ENCODE measurements at regions not wholly inside any gene's neighbourhood (a gene's known extent, or its start where the extent isn't known, plus 50 kb on each side); places are given as distances from the start of the nearest gene placed in this dataset.
"Not testable (repeated sequence)": the region's sequence is repeated elsewhere in the genome, so short reads cannot be mapped to it uniquely, and the experiment has no call there.

DNA sequence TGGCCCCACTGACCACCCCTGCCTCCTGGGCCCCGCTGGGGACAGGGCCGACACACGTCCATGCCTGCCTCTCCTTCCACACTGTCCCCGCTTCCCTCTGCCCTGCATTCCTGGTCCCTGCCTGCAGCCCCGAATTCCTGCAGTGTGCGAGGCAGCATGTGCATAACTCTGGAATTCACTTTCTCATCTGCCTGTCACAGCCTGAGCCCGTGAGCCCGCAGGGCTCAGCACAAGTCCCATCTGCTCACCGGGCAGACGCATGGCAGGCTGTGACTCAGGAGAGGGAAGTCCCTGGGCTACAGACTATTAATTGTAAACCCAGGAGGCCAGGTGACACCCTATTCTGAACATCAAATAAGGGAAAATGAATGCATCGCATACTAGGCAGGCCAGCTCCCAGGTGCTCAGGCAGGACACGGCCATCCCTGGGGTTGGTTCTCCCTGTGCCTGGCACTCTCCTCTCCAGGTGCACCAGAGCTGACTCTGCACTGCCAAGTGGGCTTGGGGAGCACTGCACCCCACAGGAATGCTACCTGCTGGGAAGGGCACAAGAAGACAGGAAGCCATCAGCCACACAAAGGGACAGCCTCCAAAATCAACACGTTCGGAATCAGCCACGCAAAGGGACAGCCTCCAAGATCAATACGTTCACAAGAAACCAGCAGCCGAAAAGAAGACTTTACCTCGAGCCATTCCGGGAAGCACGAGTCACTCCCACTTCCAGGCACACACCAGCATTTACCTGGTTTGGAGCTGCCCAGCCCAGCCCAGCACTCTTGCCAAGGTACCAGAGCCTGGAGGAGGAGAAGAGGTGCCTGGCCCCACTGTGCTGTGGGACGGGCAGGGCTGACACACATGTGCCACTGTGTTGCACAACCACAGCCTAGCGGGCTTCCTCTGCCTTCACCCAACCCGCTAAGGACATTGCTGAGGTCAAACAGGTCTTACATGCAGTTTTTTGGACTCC, 65.9 kb downstream of the DLL1 start:
- H3K27ac ChIP-seq (ENCODE audit: low read length), result no peak overlapping the region
- H3K4me3 ChIP-seq (ENCODE audit: low read length), result no peak overlapping the region
- no peaks in the 10 kb centered on the region; the same call in 1 of the 2 replicates for H3K27me3 ChIP-seq (ENCODE audit: insufficient read depth, low read length)
- H3K36me3 ChIP-seq (ENCODE audit: insufficient read depth, low read depth, low read length), result no peaks in the 10 kb centered on the region
- H3K4me1 ChIP-seq (ENCODE audit: insufficient read depth, low read length), result no peaks in the 10 kb centered on the region
- H3K9ac ChIP-seq (ENCODE audit: low read depth, low read length), result no peak overlapping the region
- no peaks in the 10 kb centered on the region for H3K9me3 ChIP-seq (ENCODE audit: insufficient read depth, low read depth, low read length)

DNA sequence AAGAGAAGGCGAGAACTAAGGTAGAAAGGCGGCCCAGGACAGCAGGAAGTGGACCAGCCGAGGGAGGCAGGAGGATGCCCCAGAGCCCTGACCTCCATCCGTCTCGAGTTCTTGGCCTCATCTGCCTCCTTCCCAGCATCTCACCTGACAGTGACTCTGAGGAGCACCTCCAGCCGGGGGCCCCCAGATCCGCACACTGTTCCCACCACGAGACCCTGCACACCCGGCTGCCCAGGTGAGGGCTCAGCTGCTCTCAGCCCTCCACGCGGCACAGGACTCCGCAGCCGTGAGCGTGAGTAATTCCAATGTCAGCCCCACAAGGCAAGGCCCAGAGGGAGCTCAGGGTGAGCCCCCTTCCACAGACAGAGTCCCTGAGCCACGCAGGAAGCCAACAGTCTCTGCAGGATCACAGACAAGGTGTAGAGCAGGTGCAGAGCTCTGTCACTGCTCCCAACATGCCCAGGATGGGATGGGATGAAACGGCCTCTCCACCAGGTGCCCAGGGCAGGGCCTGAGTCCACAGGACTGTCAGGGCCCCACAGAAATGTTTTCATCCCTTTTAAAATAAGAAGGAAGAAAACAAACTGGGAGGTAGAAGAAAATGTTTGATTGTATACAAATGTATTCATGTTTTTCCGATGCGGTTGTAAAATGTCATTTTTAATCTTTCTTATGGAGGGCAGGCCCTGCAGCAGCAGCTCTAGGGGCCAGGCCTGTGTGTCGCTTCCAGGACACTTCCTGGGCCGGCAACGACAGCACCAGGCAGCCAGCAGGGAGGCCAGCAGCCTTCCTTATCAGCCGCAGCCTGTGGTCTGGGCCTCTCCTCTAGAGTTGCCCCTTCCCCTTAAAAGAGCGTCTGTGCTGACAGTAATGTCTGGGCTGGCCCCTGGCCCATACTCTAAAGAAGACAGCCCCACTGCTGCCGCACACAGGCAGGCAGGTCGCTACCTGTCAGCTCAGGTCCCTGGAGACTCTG, 66.9 kb downstream of the DLL1 start:
- H3K4me3 ChIP-seq (ENCODE audit: low read length), result no peak overlapping the region
- no peak overlapping the region for H3K27ac ChIP-seq (ENCODE audit: low read length)
- no peaks in the 10 kb centered on the region for H3K36me3 ChIP-seq (ENCODE audit: insufficient read depth, low read depth, low read length)
- no peak overlapping the region for H3K9ac ChIP-seq (ENCODE audit: low read depth, low read length)
- no peaks in the 10 kb centered on the region for H3K4me1 ChIP-seq (ENCODE audit: insufficient read depth, low read length)
- no peaks in the 10 kb centered on the region; the same call in 1 of the 2 replicates for H3K27me3 ChIP-seq (ENCODE audit: insufficient read depth, low read length)
- H3K9me3 ChIP-seq (ENCODE audit: insufficient read depth, low read depth, low read length), result no peaks in the 10 kb centered on the region

DNA sequence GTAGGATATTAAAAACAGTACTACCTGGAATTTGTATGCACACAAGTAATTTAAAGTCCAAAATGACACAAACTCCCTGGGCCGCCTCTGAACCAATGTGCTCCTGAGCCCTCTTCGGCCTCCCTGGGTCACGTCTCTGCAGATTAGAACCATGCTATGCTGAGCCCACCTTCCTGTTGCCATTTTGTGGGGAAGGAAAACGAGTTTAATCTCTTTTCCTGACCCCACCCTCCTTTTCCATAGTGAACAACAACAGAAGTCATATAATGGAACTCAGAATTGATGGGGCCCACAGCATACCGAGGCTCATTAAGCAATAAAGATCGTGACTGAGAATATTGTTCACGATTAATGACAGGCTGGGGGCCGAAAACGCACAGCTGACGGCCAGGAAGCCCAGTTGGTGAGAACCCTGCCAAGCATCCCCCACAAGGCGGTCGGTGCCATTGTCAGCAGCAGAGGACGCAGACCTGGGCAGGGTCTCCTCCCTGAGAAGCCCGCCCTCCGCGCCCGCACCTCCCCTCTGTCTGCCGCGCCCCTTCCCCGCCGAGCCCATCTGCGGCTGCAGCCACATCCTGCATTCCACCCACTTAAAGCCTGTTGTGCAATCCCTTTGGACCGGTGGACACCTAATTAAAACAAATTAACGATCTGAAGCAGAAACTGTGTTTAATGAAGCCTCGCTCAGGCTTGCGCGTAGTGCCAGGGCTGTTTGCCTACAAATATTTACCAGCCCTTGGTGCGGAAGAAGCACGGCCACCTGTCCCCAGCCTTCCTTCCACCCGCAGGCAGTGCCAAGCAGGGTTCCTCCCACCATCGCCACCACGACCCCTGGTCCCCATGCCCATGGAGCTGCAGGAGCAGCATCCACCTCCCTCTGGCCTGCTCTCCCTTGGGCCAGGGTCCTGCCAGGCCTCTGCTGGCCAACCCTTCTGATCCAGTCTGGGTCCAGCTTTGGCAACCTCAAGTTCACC, 68.1 kb downstream of the DLL1 start:
- Histone ChIP-seq H3K9me3 (ENCODE audit: insufficient read depth, low read depth, low read length) (no peaks in the 10 kb centered on the region), H3K27me3 (ENCODE audit: insufficient read depth, low read length) (no peaks in the 10 kb centered on the region), H3K36me3 (ENCODE audit: insufficient read depth, low read depth, low read length) (no peaks in the 10 kb centered on the region), H3K4me1 (ENCODE audit: insufficient read depth, low read length) (no peaks in the 10 kb centered on the region), H3K9ac (ENCODE audit: low read depth, low read length) (no peak overlapping the region), H3K27ac (ENCODE audit: low read length) (no peak overlapping the region), H3K4me3 (ENCODE audit: low read length) (no peak overlapping the region)

DNA sequence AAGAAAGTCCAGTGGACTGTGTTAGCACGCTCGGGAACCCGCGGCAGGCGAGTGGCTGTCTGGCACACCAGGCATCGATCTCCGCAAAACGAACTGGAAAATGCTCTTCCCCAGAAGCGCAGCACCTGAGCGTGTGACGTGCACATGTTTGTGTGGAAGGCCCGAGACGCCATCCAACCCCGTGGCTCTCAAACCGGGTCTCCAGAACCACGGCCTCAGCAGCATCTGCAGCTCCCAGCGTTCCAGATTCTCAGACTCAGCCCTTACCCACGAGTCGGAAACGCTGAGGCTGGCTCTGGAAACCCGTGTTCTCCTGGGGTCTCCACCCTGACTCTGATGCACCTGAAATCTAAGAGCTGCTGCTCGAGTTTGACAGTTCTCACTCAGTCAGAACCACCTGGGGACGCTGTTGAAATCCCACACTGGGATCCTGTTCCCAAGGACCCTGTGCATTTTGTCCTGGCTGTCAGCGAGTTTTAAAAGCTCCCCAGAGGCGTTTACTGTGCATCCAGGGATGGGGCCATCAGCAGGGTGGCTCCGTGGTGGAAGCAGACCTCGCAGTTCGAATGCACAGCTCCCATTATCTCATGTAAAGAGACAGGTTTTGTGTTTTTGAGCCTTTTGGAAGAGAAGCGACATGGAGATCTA, 69.0 kb downstream of the DLL1 start:
- no peak overlapping the region for H3K4me3 ChIP-seq (ENCODE audit: low read length)
- H3K27ac ChIP-seq (ENCODE audit: low read length), result no peak overlapping the region
- H3K9ac ChIP-seq (ENCODE audit: low read depth, low read length), result no peak overlapping the region
- no peaks in the 10 kb centered on the region for H3K36me3 ChIP-seq (ENCODE audit: insufficient read depth, low read depth, low read length)
- H3K9me3 ChIP-seq (ENCODE audit: insufficient read depth, low read depth, low read length), result no peaks in the 10 kb centered on the region
- H3K27me3 ChIP-seq (ENCODE audit: insufficient read depth, low read length), result no peaks in the 10 kb centered on the region
- H3K4me1 ChIP-seq (ENCODE audit: insufficient read depth, low read length), result no peaks in the 10 kb centered on the region

DNA sequence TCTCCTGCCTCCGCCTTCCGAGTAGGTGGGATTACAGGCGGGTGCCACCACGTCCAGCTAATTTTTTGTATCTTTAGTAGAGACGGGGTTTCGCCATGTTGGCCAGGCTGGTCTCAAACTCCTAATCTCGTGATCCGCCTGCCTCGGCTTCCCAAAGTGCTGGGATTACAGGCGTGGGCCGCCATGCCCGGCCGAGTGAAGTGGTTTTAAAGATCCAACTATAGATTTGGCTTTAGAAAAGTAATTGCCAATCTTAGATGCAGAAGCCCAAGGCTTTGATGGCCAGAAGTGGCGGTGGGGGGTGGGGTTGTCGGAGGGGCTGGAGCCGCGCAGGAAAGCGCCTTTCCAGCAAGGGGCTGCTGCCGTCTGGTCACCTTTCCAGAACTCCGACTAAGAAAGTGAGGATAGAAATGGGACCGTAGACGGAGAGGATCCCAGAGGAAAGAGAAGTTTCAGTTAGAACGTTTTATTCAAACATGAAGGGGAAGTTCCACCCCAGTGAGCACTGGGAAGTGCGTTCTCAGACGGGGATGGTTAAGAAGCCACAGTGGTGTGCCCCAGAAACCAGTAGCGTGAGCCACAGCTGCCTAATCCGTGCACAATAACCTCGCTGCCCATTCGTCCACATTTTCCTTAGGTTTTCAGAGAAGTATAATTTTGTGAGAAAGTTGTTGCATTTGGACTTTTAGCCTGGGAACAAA, 69.7 kb downstream of the DLL1 start:
- H3K9ac ChIP-seq (ENCODE audit: low read depth, low read length), result no peak overlapping the region
- H3K36me3 ChIP-seq (ENCODE audit: insufficient read depth, low read depth, low read length), result no peaks in the 10 kb centered on the region
- H3K4me1 ChIP-seq (ENCODE audit: insufficient read depth, low read length), result no peaks in the 10 kb centered on the region
- no peaks in the 10 kb centered on the region for H3K9me3 ChIP-seq (ENCODE audit: insufficient read depth, low read depth, low read length)
- H3K4me3 ChIP-seq (ENCODE audit: low read length), result no peak overlapping the region
- no peaks in the 10 kb centered on the region for H3K27me3 ChIP-seq (ENCODE audit: insufficient read depth, low read length)
- no peak overlapping the region for H3K27ac ChIP-seq (ENCODE audit: low read length)

DNA sequence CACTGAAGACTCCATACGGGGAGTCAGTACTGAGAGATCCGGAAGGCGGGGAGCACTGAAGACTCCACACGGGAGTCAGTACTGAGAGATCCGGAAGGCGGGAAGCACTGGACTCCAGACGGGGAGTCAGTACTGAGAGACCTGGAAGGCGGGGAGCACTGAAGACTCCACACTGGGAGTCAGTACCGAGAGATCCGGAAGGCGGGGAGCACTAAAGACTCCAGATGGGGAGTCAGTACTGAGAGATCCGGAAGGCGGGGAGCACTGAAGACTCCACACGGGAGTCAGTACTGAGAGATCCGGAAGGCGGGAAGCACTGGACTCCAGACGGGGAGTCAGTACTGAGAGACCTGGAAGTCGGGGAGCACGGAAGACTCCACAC, 77.2 kb downstream of the DLL1 start:
- H3K4me1 ChIP-seq (ENCODE audit: insufficient read depth, low read length); H3K27me3 ChIP-seq (ENCODE audit: insufficient read depth, low read length); H3K4me3 ChIP-seq (ENCODE audit: low read length); H3K9ac ChIP-seq (ENCODE audit: low read depth, low read length); H3K27ac ChIP-seq (ENCODE audit: low read length); H3K36me3 ChIP-seq (ENCODE audit: insufficient read depth, low read depth, low read length); H3K9me3 ChIP-seq (ENCODE audit: insufficient read depth, low read depth, low read length): not testable (repeated sequence)

DNA sequence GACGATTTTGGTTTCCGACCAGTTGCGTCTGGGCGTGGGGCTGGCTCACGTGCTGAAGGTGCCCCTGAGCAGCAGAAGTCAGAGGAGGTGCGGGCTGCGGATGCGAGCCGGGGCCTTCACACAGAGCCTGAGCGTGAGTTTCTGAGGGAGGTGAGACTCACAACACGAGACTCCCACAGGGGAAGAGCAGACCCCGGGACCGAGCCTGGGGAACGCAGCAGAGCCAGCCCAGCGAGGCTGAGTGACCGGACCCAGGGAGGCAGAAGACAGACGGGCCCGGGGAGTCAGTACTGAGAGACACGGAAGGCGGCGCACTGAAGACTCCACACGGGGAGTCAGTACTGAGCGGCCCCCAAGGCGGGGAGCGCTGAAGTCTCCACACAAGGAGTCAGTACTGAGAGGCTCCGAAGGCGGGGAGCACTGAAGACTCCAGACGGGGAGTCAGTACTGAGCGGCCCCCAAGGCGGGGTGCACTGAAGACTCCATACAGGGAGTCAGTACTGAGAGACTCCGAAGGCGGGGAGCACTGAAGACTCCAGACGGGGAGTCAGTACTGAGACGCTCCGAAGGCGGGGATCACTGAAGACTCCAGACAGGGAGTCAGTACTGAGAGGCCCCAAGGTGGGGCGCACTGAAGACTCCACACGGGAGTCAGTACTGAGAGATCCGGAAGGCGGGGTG, 77.8 kb downstream of the DLL1 start:
- no peak overlapping the region for H3K4me3 ChIP-seq (ENCODE audit: low read length)
- H3K9ac ChIP-seq (ENCODE audit: low read depth, low read length), result no peak overlapping the region
- H3K9me3 ChIP-seq (ENCODE audit: insufficient read depth, low read depth, low read length), result no peaks in the 10 kb centered on the region
- no peaks in the 10 kb centered on the region for H3K36me3 ChIP-seq (ENCODE audit: insufficient read depth, low read depth, low read length)
- H3K27me3 ChIP-seq (ENCODE audit: insufficient read depth, low read length), result no peaks in the 10 kb centered on the region
- H3K4me1 ChIP-seq (ENCODE audit: insufficient read depth, low read length), result no peaks in the 10 kb centered on the region
- no peak overlapping the region for H3K27ac ChIP-seq (ENCODE audit: low read length)

DNA sequence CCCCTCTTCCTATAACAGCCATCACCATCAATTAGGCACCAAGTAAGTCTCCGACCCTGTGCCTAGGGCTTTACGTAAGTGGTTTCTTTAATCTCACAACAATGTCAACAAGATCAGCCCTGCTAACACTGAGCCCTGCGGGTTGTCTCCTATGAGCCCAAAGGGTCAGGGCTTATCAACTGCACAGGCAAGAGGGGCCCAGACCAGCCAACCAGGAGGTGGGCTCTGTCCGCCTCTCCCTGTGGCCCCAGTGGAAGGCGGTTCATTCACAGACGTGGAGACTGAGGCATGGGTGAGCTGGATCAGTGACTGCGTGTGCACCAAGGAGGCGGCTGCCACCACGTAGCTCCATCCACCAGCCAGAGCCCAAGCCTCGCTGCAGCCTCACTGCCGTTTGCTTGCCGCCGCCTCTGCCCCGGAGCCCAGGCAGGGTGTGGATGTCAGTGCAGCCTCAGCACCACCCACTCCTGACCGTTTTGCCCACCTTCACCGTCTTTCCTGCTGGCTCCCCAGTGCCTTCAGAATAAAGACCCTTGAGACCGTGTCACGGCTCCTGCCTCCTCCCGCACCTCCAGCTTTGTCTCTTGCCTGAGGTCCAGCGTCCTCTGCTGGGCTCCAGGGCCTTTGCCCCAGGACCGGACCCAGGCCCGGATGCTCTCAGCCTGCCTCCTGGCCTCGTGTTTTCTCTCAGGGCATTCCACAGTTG, 78.7 kb downstream of the DLL1 start:
- Histone ChIP-seq H3K9ac (ENCODE audit: low read depth, low read length) (no peak overlapping the region), H3K27me3 (ENCODE audit: insufficient read depth, low read length) (no peaks in the 10 kb centered on the region), H3K9me3 (ENCODE audit: insufficient read depth, low read depth, low read length) (no peaks in the 10 kb centered on the region), H3K27ac (ENCODE audit: low read length) (no peak overlapping the region), H3K4me1 (ENCODE audit: insufficient read depth, low read length) (no peaks in the 10 kb centered on the region), H3K36me3 (ENCODE audit: insufficient read depth, low read depth, low read length) (no peaks in the 10 kb centered on the region), H3K4me3 (ENCODE audit: low read length) (no peak overlapping the region)

DNA sequence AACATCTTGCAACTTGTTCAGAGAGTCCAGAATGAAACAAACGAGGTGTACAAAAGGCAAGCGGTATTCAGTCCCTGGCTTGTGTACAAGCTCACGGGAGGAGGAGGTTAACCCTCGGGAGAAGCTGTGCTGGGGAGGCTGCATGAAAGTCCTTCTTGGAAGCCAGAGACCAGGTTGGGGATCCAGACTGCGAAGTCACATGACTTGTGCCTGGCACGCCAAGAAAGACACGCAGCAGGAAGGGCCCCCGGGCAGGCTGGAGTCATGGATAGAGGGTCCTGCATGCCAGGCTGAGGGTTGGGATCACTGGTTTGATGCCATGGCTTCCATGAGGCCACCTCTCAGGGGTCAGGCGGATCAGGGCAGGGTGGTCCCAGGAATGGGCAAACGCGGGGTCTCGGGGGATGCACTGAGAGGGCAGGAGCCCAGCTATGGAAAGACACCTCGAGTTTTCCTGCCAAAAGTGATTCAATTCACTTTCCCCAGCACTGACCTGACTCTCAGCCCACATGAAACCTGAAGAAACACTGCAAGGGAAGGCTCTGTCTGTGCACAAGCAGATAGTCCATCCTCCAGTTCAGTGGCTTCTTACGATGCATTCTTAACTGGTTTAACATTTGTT, 79.4 kb downstream of the DLL1 start:
- Histone ChIP-seq H3K4me3 (ENCODE audit: low read length) (no peak overlapping the region), H3K4me1 (ENCODE audit: insufficient read depth, low read length) (no peaks in the 10 kb centered on the region), H3K27me3 (ENCODE audit: insufficient read depth, low read length) (no peaks in the 10 kb centered on the region), H3K9ac (ENCODE audit: low read depth, low read length) (no peak overlapping the region), H3K27ac (ENCODE audit: low read length) (no peak overlapping the region), H3K36me3 (ENCODE audit: insufficient read depth, low read depth, low read length) (no peaks in the 10 kb centered on the region), H3K9me3 (ENCODE audit: insufficient read depth, low read depth, low read length) (no peaks in the 10 kb centered on the region)

Measured in iPS-20b (cell line).